ENCODE measurements at regions not wholly inside any gene's neighbourhood (a gene's known extent, or its start where the extent isn't known, plus 50 kb on each side); places are given as distances from the start of the nearest gene placed in this dataset.

DNA sequence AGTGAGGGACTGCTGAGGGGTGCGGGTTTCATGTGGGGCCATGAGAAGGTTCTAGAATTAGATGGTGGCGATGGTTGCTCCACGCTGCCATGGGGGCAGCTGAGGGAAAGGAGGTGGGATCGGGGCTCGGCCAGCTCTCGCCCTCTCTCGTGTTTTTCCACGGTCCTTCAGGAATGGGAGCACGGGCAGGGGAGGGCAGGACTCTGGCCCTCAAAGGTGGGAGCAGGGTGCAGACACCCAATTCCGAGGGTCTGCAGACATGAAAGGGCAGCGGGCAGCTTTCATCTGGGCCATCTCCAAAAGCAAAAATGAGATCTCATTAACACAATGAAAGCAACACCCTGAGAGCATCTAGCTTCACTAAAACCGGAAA is 53.4 kb upstream of the SALL3 start:
- TF ChIP-seq, protein P1, sequence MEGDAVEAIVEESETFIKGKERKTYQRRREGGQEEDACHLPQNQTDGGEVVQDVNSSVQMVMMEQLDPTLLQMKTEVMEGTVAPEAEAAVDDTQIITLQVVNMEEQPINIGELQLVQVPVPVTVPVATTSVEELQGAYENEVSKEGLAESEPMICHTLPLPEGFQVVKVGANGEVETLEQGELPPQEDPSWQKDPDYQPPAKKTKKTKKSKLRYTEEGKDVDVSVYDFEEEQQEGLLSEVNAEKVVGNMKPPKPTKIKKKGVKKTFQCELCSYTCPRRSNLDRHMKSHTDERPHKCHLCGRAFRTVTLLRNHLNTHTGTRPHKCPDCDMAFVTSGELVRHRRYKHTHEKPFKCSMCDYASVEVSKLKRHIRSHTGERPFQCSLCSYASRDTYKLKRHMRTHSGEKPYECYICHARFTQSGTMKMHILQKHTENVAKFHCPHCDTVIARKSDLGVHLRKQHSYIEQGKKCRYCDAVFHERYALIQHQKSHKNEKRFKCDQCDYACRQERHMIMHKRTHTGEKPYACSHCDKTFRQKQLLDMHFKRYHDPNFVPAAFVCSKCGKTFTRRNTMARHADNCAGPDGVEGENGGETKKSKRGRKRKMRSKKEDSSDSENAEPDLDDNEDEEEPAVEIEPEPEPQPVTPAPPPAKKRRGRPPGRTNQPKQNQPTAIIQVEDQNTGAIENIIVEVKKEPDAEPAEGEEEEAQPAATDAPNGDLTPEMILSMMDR (IDR thresholded peaks at IDR 0.05; ENCODE audit: borderline replicate concordance, extremely low read depth, low read length, poor library complexity, severe bottlenecking) = no peak
- no peak for TF ChIP-seq EZH2 (IDR thresholded peaks at IDR 0.05; ENCODE audit: borderline replicate concordance, low read depth, low read length, severe bottlenecking)

All from DND-41 (cell line).